Naive thymus-derived CD8-positive, alpha-beta T cell (primary cell): ENCODE measurements at regions not wholly inside any gene's neighbourhood (a gene's known extent, or its start where the extent isn't known, plus 50 kb on each side); places are given as distances from the start of the nearest gene placed in this dataset.

ENCODE experiments used
- ATAC-seq, 2 donors: fragments of 150-1000 bp; cut with Tn5 transposase in 1 of 2; sonication (Bioruptor Pico), chemical (Tn5 transposase) in 1 of 2; 1 replicate in 1 of 2; 2 replicates in 1 of 2; pipeline ENCODE4 v1.10.0; 2021; ENCODE audit warnings: mild to moderate bottlenecking in 2 of 2, moderate library complexity in 2 of 2
- POLR2A ChIA-PET: fragments of 350-600 bp; sonication (Branson Sonifier 250); formaldehyde crosslinking; loops from one replicate; lab custom pipeline; 2021; ENCODE audit warnings: antibody characterized with exemption; lab: Charles Lee
- DNase-seq, 10 donors: peaks; one replicate each; pipeline versions ENCODE4 v3.0.0 to v3.0.0-alpha.2; 2020 to 2022
- H3K27ac Mint-ChIP-seq, 10 donors: one replicate each; pipeline ENCODE4 v1.8.0; 2020 to 2022; ENCODE audit warnings: mild to moderate bottlenecking in 10 of 10, mixed read lengths in 10 of 10, moderate library complexity in 4 of 10, inconsistent platforms in 1 of 10
- H3K27me3 Mint-ChIP-seq, 5 donors: one replicate each; pipeline ENCODE4 v1.8.0; 2021 to 2022; ENCODE audit warnings: mixed read lengths in 5 of 5
- H3K36me3 Mint-ChIP-seq, 3 donors: one replicate each; pipeline ENCODE4 v1.8.0; 2020 to 2022; ENCODE audit warnings: mixed read lengths in 3 of 3, mild to moderate bottlenecking in 2 of 3, inconsistent platforms in 1 of 3
- H3K4me1 Mint-ChIP-seq, 4 donors: one replicate each; pipeline ENCODE4 v1.8.0; 2021 to 2022; ENCODE audit warnings: mixed read lengths in 4 of 4
- H3K4me3 Mint-ChIP-seq, 10 donors: one replicate each; pipeline ENCODE4 v1.8.0; 2020 to 2022; ENCODE audit warnings: mild to moderate bottlenecking in 10 of 10, mixed read lengths in 10 of 10, moderate library complexity in 6 of 10, inconsistent platforms in 1 of 10
- H3K9me3 Mint-ChIP-seq, 9 donors: one replicate each; pipeline ENCODE4 v1.8.0; 2020 to 2022; ENCODE audit warnings: mixed read lengths in 9 of 9, mild to moderate bottlenecking in 3 of 9, inconsistent platforms in 1 of 9, moderate library complexity in 1 of 9

GRCh38 chr21:16571594-16571993, 841.8 kb downstream of the USP25 start:
- Mint-ChIP-seq H3K36me3 (no peaks in the 10 kb centered on the region), H3K9me3 (peaks cover 0 to 6% (median 0%) of the 10 kb centered on the region in 9 donors), H3K4me1 (no peaks in the 10 kb centered on the region), H3K27me3 (no peaks in the 10 kb centered on the region), H3K4me3 (no peak overlapping the region), H3K27ac (no peak overlapping the region)
- DNase-seq (no peak), ATAC-seq (no peak)
- POLR2A ChIA-PET, result no interaction called here

DNA sequence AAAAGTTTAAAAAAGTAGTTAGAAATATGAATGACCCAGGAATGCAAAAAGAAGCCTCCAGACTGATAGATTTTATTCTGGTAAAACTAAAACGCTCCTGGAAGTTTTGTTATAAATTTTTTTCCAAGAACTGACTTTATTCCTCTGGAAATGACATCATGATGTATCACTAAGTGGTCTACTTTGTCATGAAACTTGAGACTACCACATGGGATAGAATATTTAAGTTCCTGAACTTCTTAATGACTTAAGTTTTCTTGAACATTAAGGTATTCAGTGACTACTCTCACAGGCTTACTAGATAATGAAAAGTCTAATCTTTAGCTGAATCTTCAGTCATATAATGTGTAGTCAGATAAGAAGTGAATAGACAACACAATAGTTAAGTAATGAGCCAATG, 842.2 kb downstream of the USP25 start:
- Mint-ChIP-seq H3K4me1 (no peaks in the 10 kb centered on the region), H3K27ac (no peak overlapping the region), H3K36me3 (no peaks in the 10 kb centered on the region), H3K27me3 (no peaks in the 10 kb centered on the region), H3K9me3 (peaks cover 0 to 6% (median 0%) of the 10 kb centered on the region in 9 donors), H3K4me3 (no peak overlapping the region)
- DNase-seq (no peak), ATAC-seq (no peak)
- POLR2A ChIA-PET, result no interaction called here

DNA sequence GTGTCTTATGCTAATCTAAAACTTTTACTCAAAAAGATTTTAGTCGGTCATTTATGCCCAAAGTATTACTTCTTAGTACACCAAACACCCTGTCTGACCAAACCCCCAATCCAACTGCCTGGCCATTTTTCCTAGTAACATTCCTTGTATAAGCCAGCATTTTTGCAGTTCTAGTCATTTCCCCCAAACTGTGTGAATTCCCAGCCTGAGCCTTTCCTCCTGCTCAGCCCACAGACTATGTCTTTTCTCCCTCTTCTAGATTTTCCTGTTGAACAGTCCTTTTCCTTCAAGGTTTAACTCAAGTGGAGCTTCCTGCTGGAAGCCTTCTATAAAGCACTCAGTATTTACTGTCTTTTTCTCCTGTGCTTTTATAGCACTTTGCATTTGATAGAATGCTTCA, 843.8 kb downstream of the USP25 start:
- Mint-ChIP-seq H3K4me1 (no peaks in the 10 kb centered on the region), H3K27ac (no peak overlapping the region), H3K27me3 (no peaks in the 10 kb centered on the region), H3K9me3 (peaks cover 0 to 6% (median 0%) of the 10 kb centered on the region in 9 donors), H3K4me3 (no peak overlapping the region), H3K36me3 (no peaks in the 10 kb centered on the region)
- no peak for DNase-seq
- POLR2A ChIA-PET, result no interaction called here
- no peak for ATAC-seq

DNA sequence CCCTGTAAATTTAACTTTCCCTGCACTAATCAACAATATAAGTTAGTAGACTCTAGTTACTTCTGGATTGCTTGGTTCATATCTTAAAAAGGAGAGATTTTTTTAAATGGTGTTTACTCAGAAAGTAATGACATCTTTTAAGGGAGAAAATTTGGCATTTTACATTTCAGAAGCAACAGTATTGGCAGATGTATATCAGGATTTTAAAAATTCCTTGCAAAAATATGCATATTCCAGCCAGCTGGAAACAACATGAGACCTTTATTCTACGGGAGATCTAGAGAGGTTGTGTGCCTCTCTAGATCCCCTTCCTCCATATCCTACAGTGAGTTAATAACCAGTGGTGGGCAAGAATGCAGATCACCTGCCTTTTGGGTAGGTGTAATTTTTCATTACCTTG, 848.2 kb downstream of the USP25 start:
- no peak for DNase-seq
- no peak overlapping the region for H3K4me3 Mint-ChIP-seq
- H3K4me1 Mint-ChIP-seq, result no peaks in the 10 kb centered on the region
- no peaks in the 10 kb centered on the region for H3K27me3 Mint-ChIP-seq
- ATAC-seq, result no peak
- POLR2A ChIA-PET, result no interaction called here
- no peak overlapping the region for H3K27ac Mint-ChIP-seq
- no peaks in the 10 kb centered on the region for H3K36me3 Mint-ChIP-seq
- peaks cover 0 to 6% (median 0%) of the 10 kb centered on the region in 9 donors for H3K9me3 Mint-ChIP-seq

GRCh38 chr21:16578912-16579311, 849.1 kb downstream of the USP25 start:
- no peaks in the 10 kb centered on the region for H3K27me3 Mint-ChIP-seq
- ATAC-seq, result no peak

DNA sequence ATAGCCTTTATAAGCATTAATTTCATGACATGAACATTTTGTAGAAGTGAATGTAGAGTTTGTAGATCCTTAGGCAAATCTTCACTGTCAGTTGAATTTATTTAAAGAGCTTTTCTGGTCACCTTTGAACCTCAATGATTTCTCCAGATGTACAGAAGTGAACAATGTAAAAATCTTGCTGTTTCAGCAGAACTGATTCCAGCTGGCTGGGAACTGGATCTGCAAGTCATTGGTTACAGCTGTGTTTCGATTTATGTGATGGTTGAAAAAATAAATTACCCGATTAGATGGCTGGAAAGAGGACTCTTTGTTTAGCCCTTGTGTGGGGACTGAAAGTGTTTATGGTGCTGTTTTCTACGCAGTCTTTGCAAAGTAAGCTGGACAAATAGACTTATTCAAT, 849.8 kb downstream of the USP25 start:
- ATAC-seq, result no peak

More at GRCh38 chr21:16578912-16579311, 849.1 kb downstream of the USP25 start:
- Mint-ChIP-seq H3K27ac (no peak overlapping the region), H3K4me3 (no peak overlapping the region), H3K9me3 (peaks cover 0 to 6% (median 0%) of the 10 kb centered on the region in 9 donors), H3K4me1 (no peaks in the 10 kb centered on the region), H3K36me3 (no peaks in the 10 kb centered on the region)
- DNase-seq, result no peak
- POLR2A ChIA-PET, result no interaction called here

DNA sequence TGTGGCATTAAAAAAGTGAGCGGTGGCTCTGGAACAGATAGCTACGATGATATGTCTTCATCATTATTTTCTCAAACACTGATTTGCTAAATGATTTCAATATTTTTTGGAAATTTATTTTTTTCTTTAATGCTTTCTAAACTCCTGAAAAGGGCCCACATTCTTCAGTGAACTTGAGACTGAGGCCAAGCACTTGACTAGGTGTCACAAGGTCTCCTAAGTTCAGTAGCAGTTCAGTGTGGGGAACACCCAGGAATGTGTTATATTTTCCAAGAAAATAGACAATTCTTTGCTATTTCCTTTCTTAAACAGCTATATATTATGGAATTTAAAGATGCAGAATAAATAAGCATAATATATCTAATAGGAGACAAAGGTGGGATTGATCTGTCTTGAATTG, 850.9 kb downstream of the USP25 start:
- no peak for DNase-seq
- no peaks in the 10 kb centered on the region for H3K4me1 Mint-ChIP-seq
- H3K27ac Mint-ChIP-seq, result no peak overlapping the region
- H3K36me3 Mint-ChIP-seq, result no peaks in the 10 kb centered on the region
- no peak for ATAC-seq
- H3K4me3 Mint-ChIP-seq, result no peak overlapping the region
- POLR2A ChIA-PET, result no interaction called here
- H3K9me3 Mint-ChIP-seq, result peaks cover 0 to 3% (median 0%) of the 10 kb centered on the region in 9 donors
- no peaks in the 10 kb centered on the region for H3K27me3 Mint-ChIP-seq

More for the DNA sequence above, 849.8 kb downstream of the USP25 start:
- no peak for DNase-seq
- Mint-ChIP-seq H3K27ac (no peak overlapping the region), H3K27me3 (no peaks in the 10 kb centered on the region), H3K9me3 (peaks cover 0 to 6% (median 0%) of the 10 kb centered on the region in 9 donors), H3K4me3 (no peak overlapping the region), H3K36me3 (no peaks in the 10 kb centered on the region), H3K4me1 (no peaks in the 10 kb centered on the region)
- POLR2A ChIA-PET, result no interaction called here

DNA sequence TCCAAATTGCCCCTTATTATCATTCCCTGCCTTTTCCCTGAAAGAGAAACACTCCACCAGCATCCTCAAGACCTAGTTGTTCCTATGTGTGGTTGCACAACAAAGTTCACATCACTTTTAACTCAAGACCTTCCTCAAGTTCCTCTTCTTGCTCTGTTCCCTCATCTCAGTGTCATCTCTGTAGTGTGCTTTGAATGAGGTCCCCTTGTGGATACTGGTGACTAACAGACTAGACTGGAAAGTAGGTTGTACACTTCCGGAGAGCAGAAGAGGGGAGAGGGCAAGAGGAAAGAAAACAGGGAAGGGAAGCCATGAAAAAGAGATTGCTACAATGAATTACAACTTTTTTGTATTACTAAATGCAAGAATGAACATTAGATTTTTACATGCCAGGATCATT, 853.8 kb downstream of the USP25 start:
- Mint-ChIP-seq H3K27me3 (no peaks in the 10 kb centered on the region), H3K9me3 (peaks cover 0 to 2% (median 0%) of the 10 kb centered on the region in 9 donors), H3K4me1 (no peaks in the 10 kb centered on the region), H3K27ac (no peak overlapping the region), H3K4me3 (no peak overlapping the region), H3K36me3 (no peaks in the 10 kb centered on the region)
- POLR2A ChIA-PET, result no interaction called here
- no peak for DNase-seq
- ATAC-seq, result no peak

DNA sequence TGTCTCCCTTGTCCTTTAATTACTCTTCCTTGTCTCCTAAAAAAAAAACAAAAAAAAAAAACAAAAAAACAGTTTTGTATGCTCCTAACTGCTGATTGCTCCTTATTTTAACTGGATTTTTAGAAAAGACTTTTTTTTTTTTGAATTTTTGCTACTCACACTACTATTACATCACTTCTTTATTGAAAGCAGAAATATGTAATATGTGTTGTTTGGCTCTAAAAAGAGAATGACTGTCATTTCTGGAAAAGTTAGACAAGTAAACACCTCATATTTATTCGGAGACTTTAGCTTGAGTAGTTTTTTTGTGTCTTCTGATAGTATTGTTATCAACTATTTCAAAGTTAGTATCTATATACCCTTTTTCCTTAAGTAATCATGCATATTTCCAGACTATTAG, 855.0 kb downstream of the USP25 start:
- peaks cover 0 to 2% (median 0%) of the 10 kb centered on the region in 9 donors for H3K9me3 Mint-ChIP-seq
- H3K4me1 Mint-ChIP-seq, result no peaks in the 10 kb centered on the region
- no peaks in the 10 kb centered on the region for H3K27me3 Mint-ChIP-seq
- DNase-seq (no peak), ATAC-seq (no peak)
- H3K4me3 Mint-ChIP-seq, result no peak overlapping the region
- no peak overlapping the region for H3K27ac Mint-ChIP-seq
- H3K36me3 Mint-ChIP-seq, result no peaks in the 10 kb centered on the region
- POLR2A ChIA-PET, result no interaction called here

DNA sequence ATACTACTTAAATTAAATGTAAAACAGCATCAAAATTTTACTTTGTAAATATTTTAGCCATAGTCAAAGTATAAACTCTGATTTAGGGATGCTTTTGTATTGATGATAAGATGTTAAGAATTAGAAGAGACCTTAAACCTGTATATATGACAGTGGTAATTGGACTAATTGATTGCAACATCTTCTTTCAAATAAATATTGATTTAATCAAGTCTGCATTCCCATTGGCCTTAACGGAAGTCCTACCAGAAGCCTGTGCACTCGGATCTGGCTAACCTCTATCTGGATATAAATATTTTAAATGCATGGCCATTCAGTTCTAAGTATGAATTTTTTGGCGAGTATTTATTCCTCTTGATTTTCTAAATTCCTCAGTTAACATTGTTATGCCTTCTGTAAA, 856.1 kb downstream of the USP25 start:
- ATAC-seq (no peak), DNase-seq (no peak)
- Mint-ChIP-seq H3K4me1 (no peaks in the 10 kb centered on the region), H3K27me3 (no peaks in the 10 kb centered on the region), H3K9me3 (peaks cover 0 to 2% (median 0%) of the 10 kb centered on the region in 9 donors), H3K36me3 (no peaks in the 10 kb centered on the region), H3K27ac (no peak overlapping the region), H3K4me3 (no peak overlapping the region)
- POLR2A ChIA-PET, result no interaction called here

- DNase-seq (no peak), ATAC-seq (no peak)
- Mint-ChIP-seq H3K27ac (no peak overlapping the region), H3K27me3 (no peaks in the 10 kb centered on the region), H3K9me3 (peaks cover 0 to 2% (median 0%) of the 10 kb centered on the region in 9 donors), H3K4me3 (no peak overlapping the region), H3K4me1 (no peaks in the 10 kb centered on the region), H3K36me3 (no peaks in the 10 kb centered on the region)
- POLR2A ChIA-PET, result no interaction called here
These were observed 857.4 kb downstream of the USP25 start for GRCh38 chr21:16587141-16587581.

DNA sequence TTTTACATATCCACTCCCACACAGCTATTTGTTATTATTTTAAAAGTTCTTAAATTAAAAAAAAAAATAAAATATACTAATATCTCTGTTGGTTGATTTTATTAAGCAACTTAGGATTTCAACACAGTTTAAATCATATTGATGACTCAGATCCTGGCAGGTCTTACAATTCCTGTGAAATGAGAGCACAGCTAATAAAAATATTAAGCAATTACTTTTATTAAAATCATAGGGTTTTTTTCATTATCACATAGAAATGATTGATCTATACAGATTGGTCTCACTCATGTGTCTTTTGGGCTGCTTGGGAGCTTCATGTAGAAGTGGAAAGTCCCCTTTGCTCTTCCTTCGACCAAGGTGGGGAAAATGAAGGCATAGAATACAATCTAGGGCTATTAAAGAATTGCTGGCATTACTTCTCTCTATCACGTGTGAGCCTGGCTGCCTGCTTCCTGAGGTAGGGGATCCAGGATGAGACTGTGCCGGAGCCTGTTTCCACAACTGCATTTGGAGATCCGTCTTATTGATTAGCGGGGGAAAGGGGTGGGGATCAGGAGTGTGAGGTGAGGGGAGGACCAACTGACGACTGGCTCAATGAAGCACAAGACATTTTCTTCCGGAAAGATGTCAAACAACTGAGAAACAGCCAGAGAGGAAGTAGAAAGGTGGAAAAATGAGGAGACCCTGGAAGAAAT, 858.0 kb downstream of the USP25 start:
- Mint-ChIP-seq H3K27me3 (no peaks in the 10 kb centered on the region), H3K27ac (no peak overlapping the region), H3K4me1 (no peaks in the 10 kb centered on the region), H3K9me3 (peaks cover 0 to 2% (median 0%) of the 10 kb centered on the region in 9 donors), H3K4me3 (no peak overlapping the region), H3K36me3 (no peaks in the 10 kb centered on the region)
- DNase-seq, result no peak
- ATAC-seq, result no peak
- POLR2A ChIA-PET, result no interaction called here

GRCh38 chr21:16588433-16588860, 858.7 kb downstream of the USP25 start:
- H3K27ac Mint-ChIP-seq, result no peak overlapping the region
- H3K36me3 Mint-ChIP-seq, result no peaks in the 10 kb centered on the region
- no peaks in the 10 kb centered on the region for H3K4me1 Mint-ChIP-seq
- DNase-seq, result no peak
- H3K27me3 Mint-ChIP-seq, result no peaks in the 10 kb centered on the region
- peaks cover 0 to 2% (median 0%) of the 10 kb centered on the region in 9 donors for H3K9me3 Mint-ChIP-seq
- no peak for ATAC-seq
- H3K4me3 Mint-ChIP-seq, result no peak overlapping the region
- POLR2A ChIA-PET, result no interaction called here
